ENCODE measurements at regions not wholly inside any gene's neighbourhood (a gene's known extent, or its start where the extent isn't known, plus 50 kb on each side); places are given as distances from the start of the nearest gene placed in this dataset.

DNA sequence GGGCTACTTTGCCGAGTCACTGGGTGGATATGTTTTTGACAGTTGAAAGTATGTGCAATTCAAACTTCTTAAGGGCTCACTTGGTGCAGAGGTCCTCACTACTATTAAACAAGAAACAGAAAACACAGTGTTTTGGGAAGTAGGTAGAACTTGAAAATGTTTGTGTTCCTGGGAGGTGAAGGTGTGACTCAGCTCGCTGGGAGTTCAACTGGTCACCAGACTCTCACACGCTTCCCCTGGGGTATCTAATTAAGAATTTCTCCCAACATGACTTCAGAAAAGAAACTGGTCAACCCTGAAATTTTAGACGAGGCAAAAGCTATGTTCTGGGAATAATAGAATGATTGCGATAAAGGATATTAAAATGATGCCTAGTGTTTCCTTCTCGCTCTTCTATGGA lies 1039.8 kb upstream of the SEMA6D start:
- FAIRE-seq (no peak), DNase-seq (ENCODE audit: low read depth in 1 of 2, low spot score in 1 of 2) (no peak), ATAC-seq (no peak)
- Histone ChIP-seq H3K4me2 (no peak overlapping the region), H3K4me3 (no peak overlapping the region), H3K9me3 (no peaks in the 10 kb centered on the region), H3K27ac (no peak overlapping the region), H3K4me1 (no peaks in the 10 kb centered on the region)
- TF ChIP-seq, protein P1, sequence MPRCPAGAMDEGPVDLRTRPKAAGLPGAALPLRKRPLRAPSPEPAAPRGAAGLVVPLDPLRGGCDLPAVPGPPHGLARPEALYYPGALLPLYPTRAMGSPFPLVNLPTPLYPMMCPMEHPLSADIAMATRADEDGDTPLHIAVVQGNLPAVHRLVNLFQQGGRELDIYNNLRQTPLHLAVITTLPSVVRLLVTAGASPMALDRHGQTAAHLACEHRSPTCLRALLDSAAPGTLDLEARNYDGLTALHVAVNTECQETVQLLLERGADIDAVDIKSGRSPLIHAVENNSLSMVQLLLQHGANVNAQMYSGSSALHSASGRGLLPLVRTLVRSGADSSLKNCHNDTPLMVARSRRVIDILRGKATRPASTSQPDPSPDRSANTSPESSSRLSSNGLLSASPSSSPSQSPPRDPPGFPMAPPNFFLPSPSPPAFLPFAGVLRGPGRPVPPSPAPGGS (IDR thresholded peaks at IDR 0.05) = no peak
- TF ChIP-seq GATA3 (IDR thresholded peaks at IDR 0.05; ENCODE audit: borderline replicate concordance) (no peak), MAFK (IDR thresholded peaks at IDR 0.05; ENCODE audit: partially characterized antibody) (no peak), EP300 (IDR thresholded peaks at IDR 0.05) (no peak), RFX5 (IDR thresholded peaks at IDR 0.05) (no peak), ZSCAN20 (CRISPR knock-in tag; IDR thresholded peaks at IDR 0.05) (no peak), SREBF2 (IDR thresholded peaks at IDR 0.05) (no peak), POLR2A (IDR thresholded peaks at IDR 0.05; ENCODE audit: low read length) (no peak), ZC3H11A (IDR thresholded peaks at IDR 0.05) (no peak), ZNF302 (CRISPR knock-in tag; IDR thresholded peaks at IDR 0.05) (no peak), PHF8 (IDR thresholded peaks at IDR 0.05; ENCODE audit: borderline replicate concordance, low read depth) (no peak), CBX2 (IDR thresholded peaks at IDR 0.05; ENCODE audit: borderline replicate concordance, low read depth) (no peak), NR3C1 (IDR thresholded peaks at IDR 0.05) (no peak), EHMT2 (IDR thresholded peaks at IDR 0.05; ENCODE audit: low read depth) (no peak), HOXB5 (CRISPR knock-in tag; IDR thresholded peaks at IDR 0.05) (no peak), EHF (CRISPR knock-in tag; IDR thresholded peaks at IDR 0.05) (no peak), KDM1A (IDR thresholded peaks at IDR 0.05; ENCODE audit: low read depth) (no peak), HDAC2 (IDR thresholded peaks at IDR 0.05) (no peak)
- TF ChIP-seq, protein P2, sequence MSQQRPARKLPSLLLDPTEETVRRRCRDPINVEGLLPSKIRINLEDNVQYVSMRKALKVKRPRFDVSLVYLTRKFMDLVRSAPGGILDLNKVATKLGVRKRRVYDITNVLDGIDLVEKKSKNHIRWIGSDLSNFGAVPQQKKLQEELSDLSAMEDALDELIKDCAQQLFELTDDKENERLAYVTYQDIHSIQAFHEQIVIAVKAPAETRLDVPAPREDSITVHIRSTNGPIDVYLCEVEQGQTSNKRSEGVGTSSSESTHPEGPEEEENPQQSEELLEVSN (IDR thresholded peaks at IDR 0.05; ENCODE audit: borderline replicate concordance, low read depth) = no peak
- ChIA-PET POLR2A (no interaction called here), CTCF (no interaction called here)
- 8% methylated on average over 6 of the region's 6 CpGs for WGBS (ENCODE audit: missing lambda C conversion rate)

DNA sequence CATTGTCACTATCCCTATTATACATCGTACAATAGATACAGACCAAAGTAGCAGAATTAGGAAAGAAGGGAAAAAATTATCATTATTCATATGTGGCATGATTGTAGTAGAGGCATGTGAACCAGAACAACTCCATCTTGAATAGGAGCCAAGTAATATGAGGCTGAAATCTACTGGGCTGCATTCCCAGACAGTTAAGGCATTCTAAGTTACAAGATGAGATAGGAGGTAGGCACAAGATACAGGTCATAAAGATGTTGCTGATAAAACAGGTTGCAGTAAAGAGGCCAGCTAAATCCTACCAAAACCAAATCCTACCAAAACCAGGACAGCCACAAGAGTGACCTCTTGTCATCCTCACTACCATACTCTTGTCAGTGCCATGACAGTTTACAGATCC lies 1035.4 kb upstream of the SEMA6D start:
- no peak for ATAC-seq
- no peak overlapping the region for H3K27ac ChIP-seq
- no peak overlapping the region for H3K4me3 ChIP-seq
- POLR2A ChIA-PET = no interaction called here
- FAIRE-seq = no peak
- H3K4me2 ChIP-seq = no peak overlapping the region
- no peaks in the 10 kb centered on the region for H3K9me3 ChIP-seq
- CTCF ChIA-PET = no interaction called here
- TF ChIP-seq KDM1A (IDR thresholded peaks at IDR 0.05; ENCODE audit: low read depth) (no peak), ZFP36 (IDR thresholded peaks at IDR 0.05; ENCODE audit: borderline replicate concordance, partially characterized antibody) (no peak)
- DNase-seq (ENCODE audit: low read depth in 1 of 2, low spot score in 1 of 2) = no peak
- 0% methylated on average over 1 of the region's 1 CpG for WGBS (ENCODE audit: missing lambda C conversion rate)
- no peaks in the 10 kb centered on the region for H3K4me1 ChIP-seq

DNA sequence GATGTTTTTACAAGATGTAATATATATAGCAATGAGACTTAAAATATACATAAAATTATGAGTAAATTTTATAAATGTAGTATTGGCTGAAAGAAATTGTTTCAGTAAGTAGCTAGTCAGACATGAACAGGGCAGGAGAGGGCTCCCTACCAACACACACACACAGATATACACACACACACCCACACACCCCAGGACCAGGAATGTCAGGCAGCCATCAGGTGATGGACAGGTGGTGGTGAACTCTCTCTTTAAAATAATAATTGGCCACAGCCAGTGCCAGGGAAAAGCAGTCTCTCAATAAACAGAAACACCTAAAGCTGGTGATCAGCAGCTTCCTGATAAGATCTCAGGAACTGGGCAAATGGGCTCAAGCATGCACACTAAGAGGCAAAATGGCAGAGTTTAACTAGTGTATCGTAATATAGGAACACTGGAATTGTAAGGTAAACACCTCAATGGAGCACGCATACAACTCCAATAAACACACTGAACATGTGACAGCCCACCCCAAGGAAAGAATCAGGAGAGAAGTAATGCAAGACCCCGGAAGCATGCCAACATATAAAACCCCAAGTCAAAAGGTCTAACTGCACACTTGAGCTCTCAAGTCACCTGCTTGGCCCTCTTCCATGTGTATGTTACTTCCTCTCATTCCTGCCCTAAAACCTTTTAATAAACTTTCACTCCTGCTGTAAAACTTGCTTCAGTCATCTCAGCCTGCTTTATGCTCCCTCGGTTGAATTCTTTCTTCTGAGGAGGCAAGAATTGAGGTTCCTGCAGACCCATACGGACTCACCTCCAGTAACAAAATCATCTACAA lies 1034.1 kb upstream of the SEMA6D start:
- FAIRE-seq = no peak
- 15% methylated on average over 5 of the region's 5 CpGs for WGBS (ENCODE audit: missing lambda C conversion rate)
- no peak overlapping the region for H3K4me3 ChIP-seq
- H3K4me2 ChIP-seq = no peak overlapping the region
- H3K4me1 ChIP-seq = no peaks in the 10 kb centered on the region
- CTCF ChIA-PET = no interaction called here
- H3K9me3 ChIP-seq = no peaks in the 10 kb centered on the region
- TF ChIP-seq, protein P3, sequence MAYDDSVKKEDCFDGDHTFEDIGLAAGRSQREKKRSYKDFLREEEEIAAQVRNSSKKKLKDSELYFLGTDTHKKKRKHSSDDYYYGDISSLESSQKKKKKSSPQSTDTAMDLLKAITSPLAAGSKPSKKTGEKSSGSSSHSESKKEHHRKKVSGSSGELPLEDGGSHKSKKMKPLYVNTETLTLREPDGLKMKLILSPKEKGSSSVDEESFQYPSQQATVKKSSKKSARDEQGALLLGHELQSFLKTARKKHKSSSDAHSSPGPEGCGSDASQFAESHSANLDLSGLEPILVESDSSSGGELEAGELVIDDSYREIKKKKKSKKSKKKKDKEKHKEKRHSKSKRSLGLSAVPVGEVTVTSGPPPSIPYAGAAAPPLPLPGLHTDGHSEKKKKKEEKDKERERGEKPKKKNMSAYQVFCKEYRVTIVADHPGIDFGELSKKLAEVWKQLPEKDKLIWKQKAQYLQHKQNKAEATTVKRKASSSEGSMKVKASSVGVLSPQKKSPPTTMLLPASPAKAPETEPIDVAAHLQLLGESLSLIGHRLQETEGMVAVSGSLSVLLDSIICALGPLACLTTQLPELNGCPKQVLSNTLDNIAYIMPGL (CRISPR knock-in tag; IDR thresholded peaks at IDR 0.05; ENCODE audit: borderline replicate concordance) = no peak
- no peak for TF ChIP-seq MYC (IDR thresholded peaks at IDR 0.05; ENCODE audit: borderline replicate concordance, low read length)
- no peak for DNase-seq (ENCODE audit: low read depth in 1 of 2, low spot score in 1 of 2)
- no peak for ATAC-seq
- H3K27ac ChIP-seq = no peak overlapping the region
- POLR2A ChIA-PET = no interaction called here

Data from A549 (cell line).